Astrocyte (in vitro differentiated cells and primary cell): ENCODE measurements at regions not wholly inside any gene's neighbourhood (a gene's known extent, or its start where the extent isn't known, plus 50 kb on each side); places are given as distances from the start of the nearest gene placed in this dataset.

ENCODE experiments used
- DNase-seq: peaks from one replicate; pipeline ENCODE4 v3.0.0-alpha.2; 2010; ENCODE audit warnings: low read depth
- FAIRE-seq: peaks from 2 replicates; lab custom pipeline; 2011; peaks lifted over from hg19 to GRCh38; lab: Jason Lieb, UNC
- H2AFZ ChIP-seq: 2 replicates; pipeline ENCODE4 v1.6.0; 2012; ENCODE audit warnings: low read depth, low read length, inconsistent platforms
- H3K27ac ChIP-seq: 2 replicates; pipeline ENCODE4 v1.5.1; 2011; ENCODE audit warnings: low read depth, low read length, inconsistent platforms
- H3K27me3 ChIP-seq: 2 replicates; pipeline ENCODE4 v1.6.0; 2011; ENCODE audit warnings: low read length, inconsistent platforms; ENCODE audit not compliant: insufficient read depth
- H3K36me3 ChIP-seq: 2 replicates; pipeline ENCODE4 v1.5.1; 2011; ENCODE audit warnings: low read length, inconsistent platforms; ENCODE audit not compliant: insufficient read depth
- H3K4me1 ChIP-seq: 2 replicates; pipeline ENCODE4 v1.5.1; 2011; ENCODE audit warnings: low read length, inconsistent platforms; ENCODE audit not compliant: insufficient read depth
- H3K4me2 ChIP-seq: 2 replicates; pipeline ENCODE4 v1.6.0; 2012; ENCODE audit warnings: low read length, inconsistent platforms
- H3K4me3 ChIP-seq: 2 replicates; pipeline ENCODE4 v1.5.1; 2011; ENCODE audit warnings: low read depth, mild to moderate bottlenecking, low read length, inconsistent platforms; ENCODE audit not compliant: insufficient read depth
- H3K79me2 ChIP-seq: 2 replicates; pipeline ENCODE4 v1.6.0; 2012; ENCODE audit warnings: mild to moderate bottlenecking, low read length, inconsistent platforms; ENCODE audit not compliant: insufficient read depth
- H3K9ac ChIP-seq: 2 replicates; pipeline ENCODE4 v1.6.0; 2012; ENCODE audit warnings: mild to moderate bottlenecking, low read length, inconsistent platforms
- H3K9me3 ChIP-seq: 2 replicates; pipeline ENCODE4 v1.5.1; 2012; ENCODE audit warnings: low read depth, mild to moderate bottlenecking, low read length, inconsistent platforms; ENCODE audit not compliant: insufficient read depth
- H4K20me1 ChIP-seq: 2 replicates; pipeline ENCODE4 v1.6.0; 2012; ENCODE audit warnings: low read length, inconsistent platforms; ENCODE audit not compliant: insufficient read depth
- H3K27ac Mint-ChIP-seq: one replicate; pipeline ENCODE4 v1.8.0; 2021; ENCODE audit warnings: mild to moderate bottlenecking, mixed read lengths; ENCODE audit not compliant: unreplicated experiment
- H3K27me3 Mint-ChIP-seq: one replicate; pipeline ENCODE4 v1.8.0; 2021; ENCODE audit warnings: low read depth, mixed read lengths; ENCODE audit not compliant: unreplicated experiment
- H3K36me3 Mint-ChIP-seq: one replicate; pipeline ENCODE4 v1.8.0; 2021; ENCODE audit warnings: low read depth, mixed read lengths; ENCODE audit not compliant: unreplicated experiment
- H3K4me1 Mint-ChIP-seq: one replicate; pipeline ENCODE4 v1.8.0; 2021; ENCODE audit warnings: low read depth, mixed read lengths; ENCODE audit not compliant: unreplicated experiment
- H3K4me3 Mint-ChIP-seq: one replicate; pipeline ENCODE4 v1.8.0; 2021; ENCODE audit warnings: mild to moderate bottlenecking, moderate library complexity, mixed read lengths; ENCODE audit not compliant: unreplicated experiment
- H3K9me3 Mint-ChIP-seq: one replicate; pipeline ENCODE4 v1.8.0; 2021; ENCODE audit warnings: mild to moderate bottlenecking, mixed read lengths; ENCODE audit not compliant: unreplicated experiment
- CTCF ChIP-seq: IDR thresholded peaks from 2 replicates; pipeline ENCODE4 v1.5.1; 2011; ENCODE audit warnings: low read depth, mild to moderate bottlenecking, inconsistent platforms, low read length, moderate library complexity; ENCODE audit not compliant: insufficient read depth
- EZH2 ChIP-seq: IDR thresholded peaks from 2 replicates; pipeline ENCODE4 v1.6.1; 2012; ENCODE audit warnings: mild to moderate bottlenecking, low read length, inconsistent platforms; ENCODE audit not compliant: insufficient read depth

- DNase-seq (no peak), FAIRE-seq (no peak)
- Mint-ChIP-seq H3K4me1 (no peaks in the 10 kb centered on the region), H3K27me3 (no peaks in the 10 kb centered on the region), H3K27ac (no peak overlapping the region), H3K36me3 (no peaks in the 10 kb centered on the region), H3K9me3 (no peaks in the 10 kb centered on the region), H3K4me3 (no peak overlapping the region)
- no peak overlapping the region for H3K4me2 ChIP-seq
- no peaks in the 10 kb centered on the region for H4K20me1 ChIP-seq
- H3K4me3 ChIP-seq = no peak overlapping the region
- TF ChIP-seq CTCF (no peak), EZH2 (no peak)
- H2AFZ ChIP-seq = no peak overlapping the region
- no peaks in the 10 kb centered on the region for H3K79me2 ChIP-seq
- H3K9me3 ChIP-seq = no peaks in the 10 kb centered on the region
- H3K36me3 ChIP-seq = no peaks in the 10 kb centered on the region
- no peak overlapping the region for H3K9ac ChIP-seq
- no peaks in the 10 kb centered on the region for H3K4me1 ChIP-seq
- H3K27ac ChIP-seq = no peak overlapping the region
- no peaks in the 10 kb centered on the region for H3K27me3 ChIP-seq
These were observed 707.4 kb upstream of the CHORDC1 start for GRCh38 chr11:90930252-90930651.

DNA sequence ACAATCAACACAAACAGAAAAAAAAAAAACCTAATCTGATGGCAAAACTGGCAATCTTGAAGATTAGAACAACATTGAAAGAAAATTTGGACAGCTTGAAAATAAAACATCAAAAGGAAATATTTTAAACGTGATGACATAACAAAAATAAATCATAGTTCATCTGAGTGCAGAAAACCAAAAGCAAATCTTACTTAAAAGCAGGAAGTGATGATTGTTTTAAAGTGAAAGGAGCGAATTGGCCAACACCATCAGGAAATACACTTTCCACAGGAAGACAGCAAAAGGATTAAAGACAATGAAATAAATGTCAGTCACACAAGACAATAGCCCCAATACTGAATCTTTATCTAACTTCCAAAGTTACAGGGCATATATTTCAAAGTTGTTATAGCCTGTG, 696.5 kb upstream of the CHORDC1 start:
- Mint-ChIP-seq H3K4me3 (no peak overlapping the region), H3K27ac (no peak overlapping the region), H3K4me1 (no peaks in the 10 kb centered on the region), H3K27me3 (no peaks in the 10 kb centered on the region), H3K9me3 (no peaks in the 10 kb centered on the region), H3K36me3 (no peaks in the 10 kb centered on the region)
- Histone ChIP-seq H3K4me1 (no peaks in the 10 kb centered on the region), H3K9me3 (no peaks in the 10 kb centered on the region), H3K4me2 (no peak overlapping the region), H3K4me3 (no peak overlapping the region), H3K36me3 (no peaks in the 10 kb centered on the region), H2AFZ (no peak overlapping the region), H3K79me2 (no peaks in the 10 kb centered on the region), H3K27ac (no peak overlapping the region), H3K27me3 (no peaks in the 10 kb centered on the region), H4K20me1 (no peaks in the 10 kb centered on the region), H3K9ac (no peak overlapping the region)
- TF ChIP-seq EZH2 = no peak
- no peak for TF ChIP-seq CTCF
- DNase-seq (no peak), FAIRE-seq (no peak)

GRCh38 chr11:90916706-90917105, 693.9 kb upstream of the CHORDC1 start:
- H3K9me3 Mint-ChIP-seq = no peaks in the 10 kb centered on the region

More at GRCh38 chr11:90916706-90917105, 693.9 kb upstream of the CHORDC1 start:
- Histone ChIP-seq H3K9me3 (no peaks in the 10 kb centered on the region), H2AFZ (no peak overlapping the region), H3K27me3 (no peaks in the 10 kb centered on the region), H3K4me3 (no peak overlapping the region), H3K27ac (no peak overlapping the region), H3K4me1 (no peaks in the 10 kb centered on the region), H3K9ac (no peak overlapping the region), H4K20me1 (no peaks in the 10 kb centered on the region), H3K79me2 (no peaks in the 10 kb centered on the region), H3K4me2 (no peak overlapping the region), H3K36me3 (no peaks in the 10 kb centered on the region)
- Mint-ChIP-seq H3K27me3 (no peaks in the 10 kb centered on the region), H3K4me1 (no peaks in the 10 kb centered on the region), H3K27ac (no peak overlapping the region), H3K4me3 (no peak overlapping the region), H3K36me3 (no peaks in the 10 kb centered on the region)
- no peak for TF ChIP-seq CTCF
- TF ChIP-seq EZH2 = no peak
- DNase-seq = no peak
- no peak for FAIRE-seq
